ENCODE measurements at regions not wholly inside any gene's neighbourhood (a gene's known extent, or its start where the extent isn't known, plus 50 kb on each side); places are given as distances from the start of the nearest gene placed in this dataset.

DNA sequence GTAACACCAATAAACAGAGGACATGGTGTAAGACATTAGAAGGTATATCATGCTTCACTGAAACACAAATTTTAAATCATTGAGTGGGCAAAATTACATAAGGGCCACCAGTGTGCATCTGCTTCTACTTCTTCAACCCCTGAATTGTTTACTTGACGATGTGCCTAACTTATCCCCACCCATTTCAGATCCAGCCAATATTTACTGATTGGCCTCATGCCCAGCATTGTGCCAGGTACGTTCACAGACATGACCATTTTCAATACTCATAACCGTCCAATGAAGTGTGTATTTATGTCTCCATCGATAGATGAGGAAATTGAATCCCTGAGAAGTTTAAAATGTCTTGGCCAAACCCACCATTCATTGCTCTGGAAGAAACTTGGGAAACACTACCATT is 208.3 kb upstream of the MID1 start:
- WGBS, 2 donors, result 13 to 65% methylated on average over 4 of the region's 4 CpGs

DNA sequence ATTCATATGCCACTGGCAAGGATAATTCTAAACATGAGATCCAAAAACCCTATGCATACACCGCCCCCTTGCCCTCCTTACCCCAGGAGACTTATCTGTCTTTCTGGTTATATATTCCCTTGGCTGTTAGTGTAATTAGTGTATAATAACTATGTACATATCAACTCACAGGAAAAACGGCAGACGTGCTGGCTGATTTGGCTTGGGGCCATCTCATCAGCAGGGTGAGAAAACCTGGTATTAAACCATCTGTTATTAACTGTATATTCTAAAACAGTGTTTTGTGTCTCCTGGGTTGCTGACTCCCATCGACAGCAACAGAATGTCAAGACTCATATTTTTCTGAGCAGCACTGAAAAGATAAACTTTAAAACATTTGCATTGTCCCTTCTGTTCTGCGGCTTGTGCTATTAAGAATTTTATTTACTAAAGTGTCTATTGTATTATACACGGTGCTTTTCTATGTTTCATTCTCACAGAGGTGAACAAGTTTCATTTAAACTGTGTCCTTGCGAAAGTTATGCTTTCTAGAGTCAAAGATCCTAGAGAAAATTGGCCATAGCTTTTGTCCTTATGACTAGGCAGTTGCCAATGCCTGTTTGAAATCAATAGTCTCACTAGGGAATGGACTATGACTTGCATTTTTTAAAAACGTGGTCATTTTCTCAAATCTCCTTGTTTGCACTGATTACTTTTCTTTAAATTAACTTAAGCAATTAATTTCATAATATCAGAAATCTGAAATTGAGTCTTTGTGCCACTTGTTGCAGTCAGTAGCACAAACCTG is 211.5 kb upstream of the MID1 start:
- H3K36me3 ChIP-seq, result no peaks in the 10 kb centered on the region
- no peaks in the 10 kb centered on the region for H3K27me3 ChIP-seq
- intact Hi-C loops (cut with DNase I), result loop anchor here (10.0 kb wide), 1 partner anchor 263 kb away; no protein-coding TSS in a partner anchor
- 14 to 57% methylated on average over 8 of the region's 8 CpGs for WGBS, 2 donors
- H3K4me3 ChIP-seq, result peak overlapping the region; percentile 18 to 47 (median 40)
- TF ChIP-seq POLR2AphosphoS5 (IDR thresholded peaks at IDR 0.05) (no peak), POLR2A (IDR thresholded peaks at IDR 0.05) (no peak)
- TF ChIP-seq, protein P1, sequence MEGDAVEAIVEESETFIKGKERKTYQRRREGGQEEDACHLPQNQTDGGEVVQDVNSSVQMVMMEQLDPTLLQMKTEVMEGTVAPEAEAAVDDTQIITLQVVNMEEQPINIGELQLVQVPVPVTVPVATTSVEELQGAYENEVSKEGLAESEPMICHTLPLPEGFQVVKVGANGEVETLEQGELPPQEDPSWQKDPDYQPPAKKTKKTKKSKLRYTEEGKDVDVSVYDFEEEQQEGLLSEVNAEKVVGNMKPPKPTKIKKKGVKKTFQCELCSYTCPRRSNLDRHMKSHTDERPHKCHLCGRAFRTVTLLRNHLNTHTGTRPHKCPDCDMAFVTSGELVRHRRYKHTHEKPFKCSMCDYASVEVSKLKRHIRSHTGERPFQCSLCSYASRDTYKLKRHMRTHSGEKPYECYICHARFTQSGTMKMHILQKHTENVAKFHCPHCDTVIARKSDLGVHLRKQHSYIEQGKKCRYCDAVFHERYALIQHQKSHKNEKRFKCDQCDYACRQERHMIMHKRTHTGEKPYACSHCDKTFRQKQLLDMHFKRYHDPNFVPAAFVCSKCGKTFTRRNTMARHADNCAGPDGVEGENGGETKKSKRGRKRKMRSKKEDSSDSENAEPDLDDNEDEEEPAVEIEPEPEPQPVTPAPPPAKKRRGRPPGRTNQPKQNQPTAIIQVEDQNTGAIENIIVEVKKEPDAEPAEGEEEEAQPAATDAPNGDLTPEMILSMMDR (IDR thresholded peaks at IDR 0.05), result no peak
- peak overlapping the region in 3 of 4 donors; percentile 65 to 72 (median 69) for H3K27ac ChIP-seq
- no peak for DNase-seq
- peaks cover 0 to 19% (median 2%) of the 10 kb centered on the region in 4 donors for H3K4me1 ChIP-seq
- H3K9me3 ChIP-seq, result no peaks in the 10 kb centered on the region

More for the DNA sequence above, 208.3 kb upstream of the MID1 start:
- intact Hi-C loops (cut with DNase I), result no loop called here
- H3K27me3 ChIP-seq, result no peaks in the 10 kb centered on the region
- TF ChIP-seq POLR2AphosphoS5 (IDR thresholded peaks at IDR 0.05) (no peak), POLR2A (IDR thresholded peaks at IDR 0.05) (no peak), EP300 (IDR thresholded peaks at IDR 0.05) (no peak)
- TF ChIP-seq, protein P1 (IDR thresholded peaks at IDR 0.05), result no peak
- H3K4me1 ChIP-seq, result peaks cover 0 to 19% (median 2%) of the 10 kb centered on the region in 4 donors
- DNase-seq, result no peak
- H3K36me3 ChIP-seq, result no peaks in the 10 kb centered on the region
- no peak overlapping the region for H3K4me3 ChIP-seq
- no peak overlapping the region for H3K27ac ChIP-seq
- no peaks in the 10 kb centered on the region for H3K9me3 ChIP-seq

DNA sequence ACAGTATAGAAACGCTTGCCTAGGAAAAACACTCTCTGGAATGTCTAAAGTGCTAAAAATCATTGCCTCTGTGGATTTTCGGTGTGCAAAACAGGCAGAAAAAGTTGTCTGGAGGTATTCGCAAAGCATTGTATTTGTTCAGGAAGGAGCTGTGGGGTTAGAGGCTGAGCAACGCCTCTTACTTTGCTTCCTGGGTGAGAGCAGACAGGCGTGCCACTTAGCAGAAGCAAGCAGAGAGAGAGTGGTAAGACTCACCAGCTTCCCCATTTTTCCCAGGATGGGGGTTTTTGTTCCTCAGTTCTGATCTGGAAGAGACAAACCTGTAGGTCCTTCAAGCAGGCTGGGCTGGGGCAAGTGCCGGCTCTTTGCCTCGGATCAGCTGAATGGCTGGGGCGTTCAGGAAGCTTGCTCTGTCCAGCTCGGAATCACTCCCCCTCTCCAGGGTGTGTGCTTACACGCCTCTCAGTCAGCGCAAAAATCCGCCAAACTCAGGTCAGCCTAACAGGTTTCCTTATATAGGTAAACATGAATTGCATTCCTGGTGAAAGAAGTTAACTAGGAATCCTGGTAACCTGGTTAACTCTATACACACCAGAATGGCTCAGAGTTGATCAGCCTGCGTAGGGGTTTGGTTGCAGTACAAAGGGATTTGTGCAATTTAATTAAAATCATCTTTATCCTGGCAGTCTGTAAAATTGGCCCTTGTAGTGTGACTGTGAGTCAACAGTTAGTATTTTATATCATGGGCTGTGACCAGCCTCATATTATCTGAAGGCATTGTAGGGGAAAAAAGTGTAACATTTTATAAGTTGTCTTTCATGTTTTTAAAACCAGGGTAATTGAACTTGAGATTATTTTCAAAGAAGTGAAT is 213.1 kb upstream of the MID1 start:
- no peak for TF ChIP-seq POLR2A (IDR thresholded peaks at IDR 0.05)
- peak in 3 of 4 donors; percentile 17 to 54 (median 37) for TF ChIP-seq POLR2AphosphoS5 (IDR thresholded peaks at IDR 0.05)
- Histone ChIP-seq H3K4me3 (peak overlapping the region; percentile 18 to 47 (median 40)), H3K27me3 (no peaks in the 10 kb centered on the region), H3K27ac (peak overlapping the region; percentile 48 to 72 (median 67)), H3K4me1 (peaks cover 0 to 18% (median 2%) of the 10 kb centered on the region in 4 donors), H3K36me3 (no peaks in the 10 kb centered on the region), H3K9me3 (no peaks in the 10 kb centered on the region)
- peak; percentile 71 for DNase-seq
- intact Hi-C loops (cut with DNase I), result loop anchor here (10.0 kb wide), 1 partner anchor 261 kb away; no protein-coding TSS in a partner anchor
- 8 to 51% methylated on average over 13 of the region's 13 CpGs for WGBS, 2 donors

DNA sequence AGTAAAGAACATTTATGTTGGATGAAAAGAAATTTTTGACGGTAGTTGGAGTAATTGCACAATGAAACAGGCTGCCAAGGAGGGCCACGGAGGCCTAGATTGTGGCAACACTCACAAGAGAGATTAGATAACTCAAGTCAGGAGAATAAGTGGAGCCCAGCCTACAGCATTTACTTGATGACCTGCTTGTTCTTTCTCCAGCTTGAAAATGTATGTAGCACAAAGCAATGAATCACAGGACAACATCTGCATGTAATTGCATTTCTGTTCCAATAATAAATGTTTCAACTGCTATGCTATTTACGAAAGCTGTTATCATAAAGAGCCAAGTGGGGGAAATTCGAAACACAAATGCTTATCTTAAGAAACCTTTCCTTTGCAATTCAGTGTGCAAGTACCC is 221.2 kb upstream of the MID1 start:
- WGBS, 2 donors, result 54 to 75% methylated on average over 4 of the region's 4 CpGs
- no peak overlapping the region for H3K27ac ChIP-seq
- TF ChIP-seq, protein P1 (IDR thresholded peaks at IDR 0.05), result no peak
- TF ChIP-seq POLR2A (IDR thresholded peaks at IDR 0.05), result no peak
- no peak for TF ChIP-seq EP300 (IDR thresholded peaks at IDR 0.05)
- TF ChIP-seq POLR2AphosphoS5 (IDR thresholded peaks at IDR 0.05), result no peak
- H3K4me1 ChIP-seq, result no peaks in the 10 kb centered on the region
- no peak overlapping the region for H3K4me3 ChIP-seq
- H3K27me3 ChIP-seq, result no peaks in the 10 kb centered on the region
- intact Hi-C loops (cut with DNase I), result no loop called here
- H3K9me3 ChIP-seq, result no peaks in the 10 kb centered on the region
- DNase-seq, result no peak
- no peaks in the 10 kb centered on the region for H3K36me3 ChIP-seq

DNA sequence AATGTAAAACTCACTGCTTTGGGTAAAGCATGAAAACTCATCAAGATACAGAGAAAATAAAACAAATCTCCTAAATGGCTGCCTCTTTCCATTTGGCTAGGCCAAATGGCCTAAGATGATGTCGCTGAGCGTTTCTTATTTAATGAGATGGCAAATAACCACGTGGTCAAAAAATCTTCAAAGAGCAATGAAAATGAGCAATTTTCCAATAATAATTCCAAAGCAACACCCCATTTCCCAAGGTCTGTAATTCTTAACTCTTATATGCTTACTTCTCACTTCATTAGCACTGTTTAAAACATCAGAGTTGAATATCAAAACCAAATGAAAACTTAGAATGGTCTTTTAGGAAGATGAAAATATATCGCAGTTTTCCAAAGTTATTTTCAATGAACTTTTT is 222.3 kb upstream of the MID1 start:
- H3K27ac ChIP-seq, result no peak overlapping the region
- DNase-seq, result no peak
- H3K9me3 ChIP-seq, result no peaks in the 10 kb centered on the region
- WGBS, 2 donors, result 86 to 90% methylated on average over 4 of the region's 4 CpGs
- intact Hi-C loops (cut with DNase I), result no loop called here
- no peaks in the 10 kb centered on the region for H3K36me3 ChIP-seq
- H3K27me3 ChIP-seq, result no peaks in the 10 kb centered on the region
- H3K4me1 ChIP-seq, result no peaks in the 10 kb centered on the region
- TF ChIP-seq POLR2A (IDR thresholded peaks at IDR 0.05), result no peak
- no peak for TF ChIP-seq EP300 (IDR thresholded peaks at IDR 0.05)
- no peak for TF ChIP-seq POLR2AphosphoS5 (IDR thresholded peaks at IDR 0.05)
- TF ChIP-seq, protein P1 (IDR thresholded peaks at IDR 0.05), result no peak
- H3K4me3 ChIP-seq, result no peak overlapping the region
